Astrocyte (in vitro differentiated cells and primary cell): ENCODE measurements at regions not wholly inside any gene's neighbourhood (a gene's known extent, or its start where the extent isn't known, plus 50 kb on each side); places are given as distances from the start of the nearest gene placed in this dataset.

Experiments used
- CTCF ChIP-seq: IDR thresholded peaks from 2 replicates; pipeline ENCODE4 v1.5.1; 2011; ENCODE audit warnings: low read depth, mild to moderate bottlenecking, inconsistent platforms, low read length, moderate library complexity; ENCODE audit not compliant: insufficient read depth
- EZH2 ChIP-seq: IDR thresholded peaks from 2 replicates; pipeline ENCODE4 v1.6.1; 2012; ENCODE audit warnings: mild to moderate bottlenecking, low read length, inconsistent platforms; ENCODE audit not compliant: insufficient read depth

GRCh38 chr4:136751556-136751955 lies 780.7 kb downstream of the PCDH18 start:
- TF ChIP-seq CTCF (no peak), EZH2 (no peak)
